CD4-positive, alpha-beta T cell (primary cell): ENCODE measurements at regions not wholly inside any gene's neighbourhood (a gene's known extent, or its start where the extent isn't known, plus 50 kb on each side); places are given as distances from the start of the nearest gene placed in this dataset.

Experiments
- ATAC-seq: fragments of 200-7000 bp; cut with Tn5 transposase; one replicate; pipeline ENCODE4 v1.10.0; 2022; ENCODE audit warnings: mild to moderate bottlenecking; ENCODE audit not compliant: poor library complexity
- CTCF ChIA-PET: fragments of 350-600 bp; sonication (Branson Sonifier 250); formaldehyde crosslinking; loops from one replicate; lab custom pipeline; 2021; ENCODE audit warnings: antibody characterized with exemption, inconsistent platforms; lab: Charles Lee
- POLR2A ChIA-PET: fragments of 350-600 bp; sonication (Branson Sonifier 250); formaldehyde crosslinking; loops from one replicate; lab custom pipeline; 2021; ENCODE audit warnings: antibody characterized with exemption, inconsistent platforms; lab: Charles Lee
- DNase-seq, 14 experiments: peaks; one replicate each; pipeline ENCODE4 v3.0.0-alpha.2; 2013 to 2020; ENCODE audit warnings: mixed read lengths in 2 of 14
- H3K27ac ChIP-seq, 2 donors: one replicate each; pipeline versions ENCODE4 v1.5.1 to v1.7.0; 2013; ENCODE audit warnings: low read length in 2 of 2, low read depth in 1 of 2, mild to moderate bottlenecking in 1 of 2
- H3K27me3 ChIP-seq, 2 experiments: 1 replicate in 1 of 2; 2 replicates in 1 of 2; pipeline versions ENCODE4 v1.6.1 to v1.7.0; 2013; ENCODE audit warnings: low read length in 2 of 2, control low read depth in 1 of 2, mild to moderate bottlenecking in 1 of 2, moderate library complexity in 1 of 2; ENCODE audit not compliant: insufficient read depth in 2 of 2, control insufficient read depth in 1 of 2
- H3K36me3 ChIP-seq: one replicate; pipeline ENCODE4 v1.6.1; 2013; ENCODE audit warnings: low read length, control low read depth; ENCODE audit not compliant: insufficient read depth
- H3K4me1 ChIP-seq: one replicate; pipeline ENCODE4 v1.6.1; 2013; ENCODE audit warnings: low read length, control low read depth; ENCODE audit not compliant: insufficient read depth
- H3K4me3 ChIP-seq: one replicate; pipeline ENCODE4 v1.5.1; 2013; ENCODE audit warnings: mild to moderate bottlenecking, low read length, moderate library complexity
- H3K9me3 ChIP-seq, 2 experiments: 1 replicate in 1 of 2; 2 replicates in 1 of 2; pipeline versions ENCODE4 v1.6.1 to v1.7.0; 2013; ENCODE audit warnings: low read length in 2 of 2, mild to moderate bottlenecking in 2 of 2, control low read depth in 1 of 2, moderate library complexity in 1 of 2; ENCODE audit not compliant: control insufficient read depth in 1 of 2, insufficient read depth in 1 of 2
- H3K27ac Mint-ChIP-seq: one replicate; pipeline ENCODE4 v1.8.0; 2020; ENCODE audit warnings: mixed read lengths
- H3K27me3 Mint-ChIP-seq: one replicate; pipeline ENCODE4 v1.8.0; 2021; ENCODE audit warnings: mixed read lengths
- H3K36me3 Mint-ChIP-seq: one replicate; pipeline ENCODE4 v1.8.0; 2021; ENCODE audit warnings: low read depth, mixed read lengths
- H3K4me1 Mint-ChIP-seq: one replicate; pipeline ENCODE4 v1.8.0; 2021; ENCODE audit warnings: low read depth, mixed read lengths
- H3K4me3 Mint-ChIP-seq: one replicate; pipeline ENCODE4 v1.8.0; 2020; ENCODE audit warnings: mild to moderate bottlenecking, mixed read lengths
- H3K9me3 Mint-ChIP-seq: one replicate; pipeline ENCODE4 v1.8.0; 2020; ENCODE audit warnings: mixed read lengths
- intact Hi-C, 2 experiments: fragments of 100-400 bp; cut with DNase I in 1 of 2; cut with micrococcal nuclease in 1 of 2; formaldehyde crosslinking; loops; one replicate each; pipeline versions ENCODE4 v1.15.1 to v1.9.0; 2023 to 2025; cut with DNase I, micrococcal nuclease
- TF ChIP-seq, protein P1 (sequence below): fragments of 200-600 bp; IDR thresholded peaks from one replicate; pipeline ENCODE4 v1.8.0; 2022; ENCODE audit warnings: antibody characterized with exemption, mild to moderate bottlenecking

DNA sequence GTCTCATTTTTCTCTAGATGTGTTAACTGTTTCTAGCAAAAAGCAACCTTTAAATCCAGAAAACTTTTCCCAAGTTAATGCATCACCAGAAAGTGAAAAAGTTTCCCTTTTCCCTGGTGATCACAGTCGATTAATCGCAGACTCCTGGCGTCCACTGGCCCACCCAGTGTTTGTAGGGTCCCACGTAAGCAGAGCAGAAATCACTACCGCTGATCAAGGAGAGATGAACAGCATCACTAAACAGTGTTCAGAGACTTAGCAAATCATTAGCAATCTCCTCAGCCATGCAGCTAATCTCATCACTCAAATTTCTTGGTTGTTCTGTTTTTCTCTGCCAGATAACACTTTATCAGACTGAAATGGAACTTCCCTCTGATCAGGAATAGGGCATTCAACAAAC, 184.2 kb downstream of the EFNB2 start:
- Mint-ChIP-seq H3K4me3 (no peak overlapping the region), H3K36me3 (no peaks in the 10 kb centered on the region), H3K4me1 (no peaks in the 10 kb centered on the region), H3K9me3 (no peaks in the 10 kb centered on the region), H3K27me3 (peaks cover 46% of the 10 kb centered on the region), H3K27ac (no peak overlapping the region)
- no peaks in the 10 kb centered on the region for H3K4me1 ChIP-seq
- H3K27ac ChIP-seq = no peak overlapping the region
- TF ChIP-seq, protein P1, sequence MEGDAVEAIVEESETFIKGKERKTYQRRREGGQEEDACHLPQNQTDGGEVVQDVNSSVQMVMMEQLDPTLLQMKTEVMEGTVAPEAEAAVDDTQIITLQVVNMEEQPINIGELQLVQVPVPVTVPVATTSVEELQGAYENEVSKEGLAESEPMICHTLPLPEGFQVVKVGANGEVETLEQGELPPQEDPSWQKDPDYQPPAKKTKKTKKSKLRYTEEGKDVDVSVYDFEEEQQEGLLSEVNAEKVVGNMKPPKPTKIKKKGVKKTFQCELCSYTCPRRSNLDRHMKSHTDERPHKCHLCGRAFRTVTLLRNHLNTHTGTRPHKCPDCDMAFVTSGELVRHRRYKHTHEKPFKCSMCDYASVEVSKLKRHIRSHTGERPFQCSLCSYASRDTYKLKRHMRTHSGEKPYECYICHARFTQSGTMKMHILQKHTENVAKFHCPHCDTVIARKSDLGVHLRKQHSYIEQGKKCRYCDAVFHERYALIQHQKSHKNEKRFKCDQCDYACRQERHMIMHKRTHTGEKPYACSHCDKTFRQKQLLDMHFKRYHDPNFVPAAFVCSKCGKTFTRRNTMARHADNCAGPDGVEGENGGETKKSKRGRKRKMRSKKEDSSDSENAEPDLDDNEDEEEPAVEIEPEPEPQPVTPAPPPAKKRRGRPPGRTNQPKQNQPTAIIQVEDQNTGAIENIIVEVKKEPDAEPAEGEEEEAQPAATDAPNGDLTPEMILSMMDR = no peak
- ChIA-PET CTCF (no interaction called here), POLR2A (no interaction called here)
- no peak overlapping the region for H3K4me3 ChIP-seq
- ATAC-seq (no peak), DNase-seq (no peak)
- peaks cover 9 to 34% of the 10 kb centered on the region in 2 experiments for H3K27me3 ChIP-seq
- intact Hi-C loops = no loop called here
- peaks cover 0 to 5% of the 10 kb centered on the region in 2 experiments for H3K9me3 ChIP-seq
- no peaks in the 10 kb centered on the region for H3K36me3 ChIP-seq

DNA sequence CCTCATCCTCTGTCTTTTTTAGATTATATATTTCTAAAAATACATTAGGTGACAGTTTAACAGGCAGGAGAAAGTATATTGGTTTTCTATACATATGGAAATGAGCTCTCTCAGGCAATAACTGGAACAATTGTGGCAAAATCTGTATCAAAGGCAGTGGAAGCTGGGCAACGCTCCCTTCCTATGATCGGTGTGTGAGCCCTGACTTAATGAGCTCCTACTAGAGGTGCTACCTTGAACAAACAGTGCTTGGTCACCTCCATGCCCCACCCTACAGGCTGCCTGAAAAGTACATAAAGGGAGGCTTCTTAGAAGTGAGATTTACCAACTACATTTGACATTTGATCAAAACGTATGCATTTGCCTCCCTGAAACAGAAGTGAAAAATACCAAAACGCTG, 185.3 kb downstream of the EFNB2 start:
- no peak overlapping the region for H3K27ac ChIP-seq
- H3K36me3 Mint-ChIP-seq = no peaks in the 10 kb centered on the region
- no peak overlapping the region for H3K4me3 Mint-ChIP-seq
- CTCF ChIA-PET = no interaction called here
- intact Hi-C loops = no loop called here
- DNase-seq = no peak
- peaks cover 0 to 5% of the 10 kb centered on the region in 2 experiments for H3K9me3 ChIP-seq
- H3K27ac Mint-ChIP-seq = no peak overlapping the region
- no peaks in the 10 kb centered on the region for H3K36me3 ChIP-seq
- H3K4me1 Mint-ChIP-seq = no peaks in the 10 kb centered on the region
- H3K27me3 ChIP-seq = peaks cover 9 to 34% of the 10 kb centered on the region in 2 experiments
- H3K4me3 ChIP-seq = no peak overlapping the region
- H3K4me1 ChIP-seq = no peaks in the 10 kb centered on the region
- H3K27me3 Mint-ChIP-seq = peaks cover 46% of the 10 kb centered on the region
- POLR2A ChIA-PET = no interaction called here
- TF ChIP-seq, protein P1 = no peak
- no peaks in the 10 kb centered on the region for H3K9me3 Mint-ChIP-seq
- ATAC-seq = no peak

DNA sequence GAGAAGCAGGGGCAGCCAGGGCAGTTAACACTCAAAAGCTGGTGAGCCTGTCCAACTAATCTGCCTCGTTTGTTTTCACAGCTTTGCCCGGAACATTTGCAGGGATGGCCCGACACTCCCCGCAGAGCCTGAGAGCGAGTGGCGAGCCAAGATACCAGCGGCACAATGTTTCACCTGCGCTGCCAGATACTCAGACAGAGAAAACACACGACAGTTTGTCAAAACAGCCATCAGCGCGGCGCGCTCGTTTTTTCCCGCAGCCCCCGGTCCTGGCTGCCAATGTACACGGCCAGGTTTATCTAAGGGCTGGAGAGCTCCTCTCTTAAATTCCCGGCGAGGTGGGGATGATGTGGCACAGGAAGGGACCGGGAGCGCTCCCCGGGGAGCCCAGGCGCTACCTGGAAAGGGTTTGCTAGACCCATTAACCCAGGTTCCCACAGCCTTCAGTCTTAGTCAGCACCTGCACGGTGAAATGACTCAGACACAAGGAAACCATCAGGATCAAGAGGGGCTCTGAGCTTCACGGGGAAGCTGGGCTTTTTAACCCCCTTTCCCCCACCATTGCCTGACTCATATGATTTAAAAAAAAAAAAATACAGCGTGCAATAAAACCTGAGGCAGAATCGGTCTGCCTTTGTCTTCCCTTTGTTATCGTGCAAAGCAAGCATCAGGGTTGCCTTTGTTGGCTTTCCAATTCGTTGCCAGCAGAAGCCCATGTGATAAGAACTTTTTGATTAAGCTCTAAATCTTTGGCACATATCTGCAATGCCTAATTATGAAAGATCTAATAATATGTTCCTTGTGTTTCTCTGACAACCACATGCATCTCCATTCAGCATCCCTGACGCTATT, 186.2 kb downstream of the EFNB2 start:
- intact Hi-C loops = no loop called here
- CTCF ChIA-PET = no interaction called here
- Mint-ChIP-seq H3K27ac (no peak overlapping the region), H3K4me3 (no peak overlapping the region), H3K4me1 (no peaks in the 10 kb centered on the region), H3K9me3 (no peaks in the 10 kb centered on the region), H3K36me3 (no peaks in the 10 kb centered on the region), H3K27me3 (peaks cover 46% of the 10 kb centered on the region)
- no peaks in the 10 kb centered on the region for H3K36me3 ChIP-seq
- no peak overlapping the region for H3K4me3 ChIP-seq
- H3K27me3 ChIP-seq = peaks cover 7 to 34% of the 10 kb centered on the region in 2 experiments
- TF ChIP-seq, protein P1 = no peak
- H3K9me3 ChIP-seq = peaks cover 0 to 5% of the 10 kb centered on the region in 2 experiments
- ATAC-seq = no peak
- no peaks in the 10 kb centered on the region for H3K4me1 ChIP-seq
- H3K27ac ChIP-seq = no peak overlapping the region
- POLR2A ChIA-PET = no interaction called here
- DNase-seq = no peak
